ENCODE measurements at regions not wholly inside any gene's neighbourhood (a gene's known extent, or its start where the extent isn't known, plus 50 kb on each side); places are given as distances from the start of the nearest gene placed in this dataset.

GRCh38 chr1:172763057-172763456, 104.2 kb downstream of the FASLG start:
- no peak overlapping the region for H3K4me3 ChIP-seq (ENCODE audit: insufficient read depth, low read depth, low read length)
- dilution Hi-C loops (cut with HindIII; ENCODE audit: low sequenced_read_pairs, unreplicated experiment) = no loop called here
- no peak overlapping the region for H3K4ac ChIP-seq (ENCODE audit: low read depth, low read length)
- BruUV-seq (replicated peaks) = no TSS peak
- H3K18ac ChIP-seq (ENCODE audit: low read depth, low read length) = no peak overlapping the region
- H3K79me1 ChIP-seq (ENCODE audit: low read depth in 1 of 2, low read length in 2 of 2) = no peaks in the 10 kb centered on the region
- H3K56ac ChIP-seq (ENCODE audit: extremely low read depth, insufficient read depth, low read length) = no peak overlapping the region
- intact Hi-C loops (cut with micrococcal nuclease) = no loop called here
- no peak overlapping the region for H2AK5ac ChIP-seq (ENCODE audit: low read depth, low read length)
- no peak overlapping the region for H2AFZ ChIP-seq (replicated peaks; ENCODE audit: low read length, poor library complexity)
- no peak overlapping the region for H4K8ac ChIP-seq (ENCODE audit: low read depth in 2 of 2, low read length in 2 of 2)
- ChIA-PET CTCF (no interaction called here), POLR2A (ENCODE audit: unreplicated experiment) (no interaction called here)
- H4K20me1 ChIP-seq (ENCODE audit: insufficient read depth, low read length) = no peaks in the 10 kb centered on the region
- no peak overlapping the region for H3K23ac ChIP-seq (ENCODE audit: low read depth, low read length)
- DNase-seq (no peak), ATAC-seq (ENCODE audit: low read depth) (no peak)
- no peak overlapping the region for H4K91ac ChIP-seq (ENCODE audit: insufficient read depth, low read depth, low read length)
- H2BK5ac ChIP-seq (ENCODE audit: low read depth, low read length, poor library complexity, severe bottlenecking) = no peak overlapping the region
- no peak overlapping the region for H2BK120ac ChIP-seq (ENCODE audit: low read depth, low read length)
- no peak overlapping the region for H2AK9ac ChIP-seq (replicated peaks; ENCODE audit: low read depth, low read length, poor library complexity)
- no CpG with 5 or more reads among the region's 2 CpGs for WGBS, 2 experiments (ENCODE audit: extremely low coverage in 2 of 2, insufficient read length in 1 of 2)
- TF ChIP-seq SMC3 (IDR thresholded peaks at IDR 0.05; ENCODE audit: low read depth, low read length) = no peak
- no peak for TF ChIP-seq USF2 (IDR thresholded peaks at IDR 0.05; ENCODE audit: low read depth, low read length)
- TF ChIP-seq CEBPB (IDR thresholded peaks at IDR 0.05; ENCODE audit: low read depth, low read length) = no peak
- no peak for TF ChIP-seq RFX5 (IDR thresholded peaks at IDR 0.05; ENCODE audit: low read depth, low read length)
- no peak for TF ChIP-seq MAZ (IDR thresholded peaks at IDR 0.05; ENCODE audit: borderline replicate concordance, low read depth, low read length)
- TF ChIP-seq RCOR1 (IDR thresholded peaks at IDR 0.05; ENCODE audit: insufficient replicate concordance, low read length) = no peak
- peaks cover 2% of the 10 kb centered on the region; the same call in 1 of the 2 replicates for H3K4me1 ChIP-seq (ENCODE audit: control insufficient read depth, insufficient read depth, low read length)
- no peaks in the 10 kb centered on the region for H3K9me3 ChIP-seq (ENCODE audit: control insufficient read depth, insufficient read depth, low read length)
- H4K5ac ChIP-seq (ENCODE audit: low read depth, low read length) = no peak overlapping the region
- no peaks in the 10 kb centered on the region for H3K36me3 ChIP-seq (ENCODE audit: control insufficient read depth, insufficient read depth, low read length)
- no peak overlapping the region for H2BK20ac ChIP-seq (ENCODE audit: low read depth, low read length)
- H2BK15ac ChIP-seq (ENCODE audit: low read depth, low read length) = no peak overlapping the region
- H3K14ac ChIP-seq (replicated peaks; ENCODE audit: low read depth, low read length) = no peak overlapping the region
- in situ Hi-C loops (cut with MboI; ENCODE audit: low sequenced_read_pairs) = loop anchor here (25.0 kb wide), 1 partner anchor 1449 kb away; no protein-coding TSS in a partner anchor
- no peaks in the 10 kb centered on the region for H3K9me1 ChIP-seq (ENCODE audit: insufficient read depth, low read length)
- H3K4me2 ChIP-seq (ENCODE audit: low read depth, low read length) = no peak overlapping the region
- no peak overlapping the region for H3K27ac ChIP-seq (ENCODE audit: insufficient read depth, low read length)
- no peak overlapping the region for H3K9ac ChIP-seq (ENCODE audit: low read depth, low read length)
- H3K27me3 ChIP-seq (ENCODE audit: control insufficient read depth, insufficient read depth, low read length) = peaks cover 1% of the 10 kb centered on the region; the same call in 1 of the 2 replicates

All from IMR-90 (cell line).